Neural cell (in vitro differentiated cells): ENCODE measurements at regions not wholly inside any gene's neighbourhood (a gene's known extent, or its start where the extent isn't known, plus 50 kb on each side); places are given as distances from the start of the nearest gene placed in this dataset.

Experiments
- H2AFZ ChIP-seq: fragments of 200-600, 300-800 bp; sonication (generic), shearing (Covaris generic); 2 replicates; pipeline ENCODE4 v1.6.0; 2014; ENCODE audit warnings: low read depth, mild to moderate bottlenecking, antibody characterized with exemption, low read length, moderate library complexity
- H3F3A ChIP-seq: fragments of 200-600 bp; shearing (Covaris generic); 2 replicates; pipeline ENCODE4 v1.6.1; 2016; ENCODE audit warnings: mild to moderate bottlenecking, moderate library complexity, mixed read lengths, antibody characterized with exemption, low read length; ENCODE audit not compliant: insufficient read depth, poor library complexity, severe bottlenecking
- H3K27ac ChIP-seq: fragments of 200-600, 300-800 bp; sonication (generic), shearing (Covaris generic); 2 replicates; pipeline ENCODE4 v1.5.1; 2014; ENCODE audit warnings: mild to moderate bottlenecking, low read length, moderate library complexity
- H3K27me3 ChIP-seq: fragments of 300-800, 200-600 bp; sonication (generic), shearing (Covaris generic); 2 replicates; pipeline ENCODE4 v1.6.0; 2014; ENCODE audit warnings: mild to moderate bottlenecking, low read depth, low read length, moderate library complexity; ENCODE audit not compliant: insufficient read depth
- H3K36me3 ChIP-seq: fragments of 300-800, 200-600 bp; sonication (generic), shearing (Covaris generic); 2 replicates; pipeline ENCODE4 v1.5.1; 2014; ENCODE audit warnings: mild to moderate bottlenecking, antibody characterized with exemption, low read length, moderate library complexity; ENCODE audit not compliant: insufficient read depth
- H3K4me2 ChIP-seq: fragments of 300-800, 200-600 bp; sonication (generic), shearing (Covaris generic); 2 replicates; pipeline ENCODE4 v1.6.0; 2014; ENCODE audit warnings: mild to moderate bottlenecking, low read length
- H3K4me3 ChIP-seq: fragments of 300-800, 200-600 bp; sonication (generic), shearing (Covaris generic); 2 replicates; pipeline ENCODE4 v1.5.1; 2014; ENCODE audit warnings: mild to moderate bottlenecking, low read length, moderate library complexity
- H3K79me2 ChIP-seq: fragments of 200-600 bp; shearing (Covaris generic); replicated peaks from 2 replicates; pipeline ENCODE4 v1.6.0; 2014; ENCODE audit warnings: mild to moderate bottlenecking, low read length, moderate library complexity; ENCODE audit not compliant: insufficient read depth
- H3K9ac ChIP-seq: fragments of 300-800, 200-600 bp; sonication (generic), shearing (Covaris generic); 2 replicates; pipeline ENCODE4 v1.6.1; 2016; ENCODE audit warnings: mild to moderate bottlenecking, low read length, mixed read lengths
- H3K9me2 ChIP-seq: fragments of 200-600 bp; shearing (Covaris generic); 2 replicates; pipeline ENCODE4 v1.6.1; 2016; ENCODE audit warnings: mild to moderate bottlenecking, low read length, mixed read lengths; ENCODE audit not compliant: insufficient read depth
- H3K9me3 ChIP-seq: fragments of 200-600, 300-800 bp; sonication (generic), shearing (Covaris generic); 2 replicates; pipeline ENCODE4 v1.6.1; 2016; ENCODE audit warnings: mild to moderate bottlenecking, mixed run types, low read length, moderate library complexity, mixed read lengths
- H4K20me1 ChIP-seq: fragments of 200-600 bp; shearing (Covaris generic); 2 replicates; pipeline ENCODE4 v1.6.1; 2016; ENCODE audit warnings: mild to moderate bottlenecking, mixed run types; ENCODE audit not compliant: insufficient read depth
- CTCF ChIP-seq: fragments of 450-650 bp; IDR thresholded peaks from 2 replicates; pipeline ENCODE4 v1.5.1; 2014; ENCODE audit warnings: antibody characterized with exemption, mild to moderate bottlenecking, moderate library complexity; ENCODE audit not compliant: poor library complexity, severe bottlenecking
- EP300 ChIP-seq: fragments of 450-650 bp; conservative IDR thresholded peaks from 2 replicates; pipeline ENCODE4 v1.6.1; 2014; ENCODE audit warnings: antibody characterized with exemption, mild to moderate bottlenecking, moderate library complexity; ENCODE audit not compliant: poor library complexity, severe bottlenecking
- EZH2 ChIP-seq: fragments of 200-600, 300-800 bp; shearing (Covaris generic), sonication (generic); IDR thresholded peaks from 2 replicates; pipeline ENCODE4 v1.6.1; 2014; ENCODE audit warnings: antibody characterized with exemption, low read length, borderline replicate concordance, mild to moderate bottlenecking; ENCODE audit not compliant: insufficient read depth, poor library complexity, severe bottlenecking
- MXI1 ChIP-seq: fragments of 450-650 bp; conservative IDR thresholded peaks from 2 replicates; pipeline ENCODE4 v1.6.1; 2014; ENCODE audit warnings: antibody characterized with exemption, mild to moderate bottlenecking; ENCODE audit not compliant: poor library complexity, severe bottlenecking
- POLR2AphosphoS5 ChIP-seq: IDR thresholded peaks from 2 replicates; pipeline ENCODE4 v1.6.1; 2012
- RAD21 ChIP-seq: fragments of 450-650 bp; conservative IDR thresholded peaks from 2 replicates; pipeline ENCODE4 v1.6.1; 2014; ENCODE audit warnings: antibody characterized with exemption, mild to moderate bottlenecking, moderate library complexity
- REST ChIP-seq: IDR thresholded peaks from 2 replicates; pipeline ENCODE4 v1.6.1; 2012; ENCODE audit warnings: borderline replicate concordance
- SMC3 ChIP-seq: fragments of 450-650 bp; conservative IDR thresholded peaks from 2 replicates; pipeline ENCODE4 v1.6.1; 2014; ENCODE audit warnings: antibody characterized with exemption, mild to moderate bottlenecking, moderate library complexity; ENCODE audit not compliant: poor library complexity
- TAF1 ChIP-seq: IDR thresholded peaks from 2 replicates; pipeline ENCODE4 v1.6.1; 2012; ENCODE audit warnings: low read depth

- Histone ChIP-seq H3K9me3 (no peaks in the 10 kb centered on the region), H3K4me3 (no peak overlapping the region), H2AFZ (no peak overlapping the region), H3K27ac (no peak overlapping the region), H3K9me2 (no peaks in the 10 kb centered on the region), H4K20me1 (no peaks in the 10 kb centered on the region), H3K9ac (no peak overlapping the region), H3K79me2 (no peaks in the 10 kb centered on the region), H3K36me3 (no peaks in the 10 kb centered on the region), H3K27me3 (no peaks in the 10 kb centered on the region), H3K4me2 (no peak overlapping the region), H3F3A (no peaks in the 10 kb centered on the region)
- TF ChIP-seq CTCF (no peak), MXI1 (no peak), EZH2 (no peak), TAF1 (no peak), REST (no peak), RAD21 (no peak), SMC3 (no peak), POLR2AphosphoS5 (no peak), EP300 (no peak)
Observed at GRCh38 chr5:30880514-30880913, 313.0 kb upstream of the CDH6 start.

- H3K36me3 ChIP-seq: no peaks in the 10 kb centered on the region
- no peak overlapping the region for H3K4me2 ChIP-seq
- no peaks in the 10 kb centered on the region for H3K9me2 ChIP-seq
- H3F3A ChIP-seq: no peaks in the 10 kb centered on the region
- H3K9ac ChIP-seq: no peak overlapping the region
- no peaks in the 10 kb centered on the region for H3K27me3 ChIP-seq
- H3K4me3 ChIP-seq: no peak overlapping the region
- peak; percentile 82 for TF ChIP-seq POLR2AphosphoS5
- TF ChIP-seq CTCF: no peak
- TF ChIP-seq SMC3: peak; percentile 15
- peak; percentile 81 for TF ChIP-seq EP300
- H2AFZ ChIP-seq: no peak overlapping the region
- no peaks in the 10 kb centered on the region for H3K9me3 ChIP-seq
- no peaks in the 10 kb centered on the region for H4K20me1 ChIP-seq
- no peaks in the 10 kb centered on the region for H3K79me2 ChIP-seq
- no peak overlapping the region for H3K27ac ChIP-seq
Observed at GRCh38 chr5:30879887-30880286, 313.6 kb upstream of the CDH6 start.
